Panc1 (cell line): ENCODE measurements at regions not wholly inside any gene's neighbourhood (a gene's known extent, or its start where the extent isn't known, plus 50 kb on each side); places are given as distances from the start of the nearest gene placed in this dataset.

Experiments used
- ATAC-seq: fragments of 200-7000 bp; cut with Tn5 transposase; 2 replicates; pipeline ENCODE4 v1.9.1; 2020; ENCODE audit warnings: mild to moderate bottlenecking, moderate library complexity
- BruUV-seq: library from RNA; stranded (reverse); fragments of 400-500 nt; replicated peaks from 2 replicates; lab custom pipeline; 2021; lab: Mats Ljungman, UMichigan
- CTCF ChIA-PET: fragments of 300-600 bp; sonication (Branson Sonifier 250); formaldehyde crosslinking; loops from one replicate; lab custom pipeline; 2022; ENCODE audit warnings: antibody characterized with exemption; lab: Charles Lee
- POLR2A ChIA-PET: fragments of 300-600 bp; sonication (Branson Sonifier 250); formaldehyde crosslinking; loops from one replicate; lab custom pipeline; 2022; ENCODE audit warnings: antibody characterized with exemption; lab: Charles Lee
- DNase-seq: peaks from one replicate; pipeline ENCODE4 v3.0.0-alpha.2; 2010; ENCODE audit warnings: low read depth, low spot score
- H3K27ac ChIP-seq: 2 replicates; pipeline ENCODE4 v1.5.1; 2011; ENCODE audit warnings: mild to moderate bottlenecking, low read length, inconsistent platforms
- H3K27me3 ChIP-seq: fragments of 200-500 bp; sonication (Bioruptor generic); 2 replicates; pipeline ENCODE4 v1.6.0; 2014; ENCODE audit warnings: low read length, inconsistent platforms; ENCODE audit not compliant: control insufficient read depth, insufficient read depth
- H3K36me3 ChIP-seq: fragments of 200-500 bp; sonication (Bioruptor generic); 2 replicates; pipeline ENCODE4 v1.5.1; 2014; ENCODE audit warnings: inconsistent platforms, mild to moderate bottlenecking, low read length, moderate library complexity; ENCODE audit not compliant: control insufficient read depth, insufficient read depth
- H3K4me1 ChIP-seq: 2 replicates; pipeline ENCODE4 v1.5.1; 2011; ENCODE audit warnings: inconsistent platforms, mild to moderate bottlenecking, low read length, moderate library complexity; ENCODE audit not compliant: control insufficient read depth, insufficient read depth
- H3K4me3 ChIP-seq, 2 experiments: 2 replicates each; pipeline ENCODE4 v1.5.1; 2011 to 2012; ENCODE audit warnings: low read depth in 2 of 2, low read length in 2 of 2, mild to moderate bottlenecking in 2 of 2, inconsistent platforms in 1 of 2, moderate library complexity in 1 of 2
- H3K9me3 ChIP-seq: fragments of 200-500 bp; sonication (Bioruptor generic); 2 replicates; pipeline ENCODE4 v1.5.1; 2014; ENCODE audit warnings: low read depth, mild to moderate bottlenecking, inconsistent platforms, low read length, moderate library complexity; ENCODE audit not compliant: control insufficient read depth, insufficient read depth
- CTCF ChIP-seq: fragments of 450-650 bp; IDR thresholded peaks from 2 replicates; pipeline ENCODE4 v1.5.1; 2017; ENCODE audit warnings: mild to moderate bottlenecking
- POLR2AphosphoS5 ChIP-seq: IDR thresholded peaks from 2 replicates; pipeline ENCODE4 v1.6.1; 2012; ENCODE audit warnings: mild to moderate bottlenecking, low read depth, low read length, moderate library complexity
- REST ChIP-seq, 2 experiments: IDR thresholded peaks; 2 replicates each; pipeline ENCODE4 v1.6.1; 2011 to 2012; ENCODE audit warnings: low read depth in 2 of 2, control low read depth in 1 of 2, low read length in 1 of 2, mild to moderate bottlenecking in 1 of 2, moderate library complexity in 1 of 2; ENCODE audit not compliant: insufficient read depth in 1 of 2
- SIN3A ChIP-seq: IDR thresholded peaks from 2 replicates; pipeline ENCODE4 v1.6.1; 2012; ENCODE audit warnings: low read depth, mild to moderate bottlenecking, low read length, moderate library complexity, borderline replicate concordance; ENCODE audit not compliant: insufficient read depth
- TCF7L2 ChIP-seq: IDR thresholded peaks from 2 replicates; pipeline ENCODE4 v1.6.1; 2011; ENCODE audit warnings: mild to moderate bottlenecking, low read depth, low read length, inconsistent platforms
- in situ Hi-C: cut with HindIII; loops from 2 replicates; pipeline ENCODE4 v1.10.0; 2016; ENCODE audit warnings: low sequenced_read_pairs, low pct_unique_long_range_greater_than_20kb
- intact Hi-C: fragments of 100-400 bp; cut with micrococcal nuclease; formaldehyde crosslinking; loops from one replicate; pipeline ENCODE4 v1.10.0; 2022; ENCODE audit not compliant: unreplicated experiment

- DNase-seq (no peak), ATAC-seq (no peak)
- in situ Hi-C loops: no loop called here
- H3K9me3 ChIP-seq: no peaks in the 10 kb centered on the region
- no peaks in the 10 kb centered on the region for H3K36me3 ChIP-seq
- no TSS peak for BruUV-seq
- ChIA-PET POLR2A (no interaction called here), CTCF (no interaction called here)
- no peak for TF ChIP-seq SIN3A
- TF ChIP-seq CTCF: no peak
- no peak for TF ChIP-seq REST (IDR thresholded peaks at IDR 0.05; ENCODE audit: insufficient read depth in 1 of 2, low read depth in 2 of 2, low read length in 1 of 2)
- no peak for TF ChIP-seq POLR2AphosphoS5
- H3K27me3 ChIP-seq: no peaks in the 10 kb centered on the region; the same call in 1 of the 2 replicates
- H3K27ac ChIP-seq: no peak overlapping the region
- H3K4me1 ChIP-seq: no peaks in the 10 kb centered on the region
- intact Hi-C loops: no loop called here
- no peak overlapping the region for H3K4me3 ChIP-seq
These were observed 67.4 kb upstream of the SNRPB2 start for GRCh38 chr20:16662467-16662866.

GRCh38 chr20:16661756-16662155, 68.1 kb upstream of the SNRPB2 start:
- H3K27me3 ChIP-seq: no peaks in the 10 kb centered on the region; the same call in 1 of the 2 replicates

More at GRCh38 chr20:16661756-16662155, 68.1 kb upstream of the SNRPB2 start:
- Histone ChIP-seq H3K4me1 (no peaks in the 10 kb centered on the region), H3K27ac (no peak overlapping the region), H3K4me3 (no peak overlapping the region), H3K36me3 (no peaks in the 10 kb centered on the region), H3K9me3 (no peaks in the 10 kb centered on the region)
- TF ChIP-seq REST (IDR thresholded peaks at IDR 0.05; ENCODE audit: insufficient read depth in 1 of 2, low read depth in 2 of 2, low read length in 1 of 2) (no peak), CTCF (no peak), SIN3A (no peak), POLR2AphosphoS5 (no peak), TCF7L2 (no peak)
- CTCF ChIA-PET: no interaction called here
- ATAC-seq (no peak), DNase-seq (no peak)
- in situ Hi-C loops: no loop called here
- BruUV-seq: no TSS peak
- intact Hi-C loops: no loop called here
- POLR2A ChIA-PET: no interaction called here
